ENCODE measurements at regions not wholly inside any gene's neighbourhood (a gene's known extent, or its start where the extent isn't known, plus 50 kb on each side); places are given as distances from the start of the nearest gene placed in this dataset.

DNA sequence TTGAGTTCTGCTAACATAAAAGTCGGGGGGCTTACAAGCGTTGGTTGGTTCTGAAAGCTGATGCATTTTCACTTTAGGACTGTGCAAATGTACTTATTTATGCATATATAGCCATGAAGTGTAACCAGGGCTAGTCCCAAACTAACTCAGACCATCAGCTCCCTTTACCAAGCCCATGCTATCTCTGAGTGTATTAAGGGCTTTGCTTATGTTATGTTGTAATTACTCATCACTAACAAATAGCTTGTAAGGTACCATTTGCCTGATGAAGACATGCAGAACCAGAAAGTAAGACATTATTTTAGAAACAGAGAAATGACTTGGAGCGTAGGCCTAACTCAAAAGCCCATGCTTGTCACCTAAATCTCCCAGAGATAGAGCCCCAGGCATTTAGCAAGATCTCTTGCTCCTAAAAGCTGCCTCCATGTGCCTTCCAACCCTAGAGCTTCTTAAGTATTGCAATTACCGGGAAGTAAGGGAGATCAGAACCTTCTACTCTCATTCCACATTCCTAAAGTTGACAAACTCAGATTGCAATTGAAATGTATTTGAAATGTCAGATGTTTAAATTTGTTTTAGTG is 362.9 kb upstream of the RBMS3 start:
- TF ChIP-seq POLR2A (IDR thresholded peaks at IDR 0.05; ENCODE audit: low read depth, low read length): no peak
- no peak for TF ChIP-seq POLR2AphosphoS5 (IDR thresholded peaks at IDR 0.05; ENCODE audit: low read depth, low read length)

Measured in GM12891 (cell line).